GM21737 (cell line): ENCODE measurements at regions not wholly inside any gene's neighbourhood (a gene's known extent, or its start where the extent isn't known, plus 50 kb on each side); places are given as distances from the start of the nearest gene placed in this dataset.
"Not testable (repeated sequence)": the region's sequence is repeated elsewhere in the genome, so short reads cannot be mapped to it uniquely, and the experiment has no call there.

ENCODE experiments used
- ATAC-seq: cut with Tn5 transposase; IDR thresholded peaks from one replicate; pipeline ENCODE4 v1.9.1; 2021; ENCODE audit warnings: mild to moderate bottlenecking, moderate library complexity; ENCODE audit not compliant: unreplicated experiment

DNA sequence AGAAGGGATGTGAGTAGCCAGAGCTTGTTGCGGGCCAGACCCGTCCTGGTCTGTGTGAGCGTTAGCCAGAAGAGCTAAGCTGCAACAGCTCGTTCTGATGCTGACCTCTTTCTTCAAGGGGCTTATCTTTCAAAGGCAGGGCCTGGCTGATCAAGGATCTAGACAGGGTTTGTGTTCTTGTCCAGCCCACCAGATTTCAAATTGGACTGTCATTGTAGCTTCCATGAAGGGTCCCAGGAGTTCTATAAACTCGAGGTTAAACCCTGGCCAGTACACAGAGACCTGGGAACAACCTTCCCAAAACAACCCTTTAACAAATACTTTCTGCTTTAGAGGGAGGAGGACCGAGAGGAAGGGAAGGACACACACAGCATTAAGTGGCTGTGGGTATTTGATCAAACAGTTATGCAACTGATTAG, 153.0 kb upstream of the TUT7 start:
- ATAC-seq: no peak

DNA sequence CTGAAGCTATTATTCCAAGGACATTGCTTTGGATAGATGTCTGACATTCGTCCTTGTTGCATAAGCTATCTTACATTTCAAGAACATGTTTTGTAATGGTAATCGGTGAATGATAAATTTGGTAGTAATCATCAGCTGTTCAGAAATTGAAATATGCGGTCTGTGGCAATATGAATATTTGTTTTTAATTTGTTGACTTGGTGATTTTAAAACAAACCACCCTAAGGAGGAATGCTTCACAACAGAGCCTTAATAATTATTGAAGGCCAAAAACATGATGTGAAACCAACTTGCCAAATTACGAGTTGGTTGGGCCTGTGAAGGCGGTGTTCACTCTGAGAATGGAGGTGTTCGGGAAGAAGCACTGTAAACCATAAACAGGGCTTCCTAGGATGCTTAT, 149.7 kb upstream of the TUT7 start:
- no peak for ATAC-seq

DNA sequence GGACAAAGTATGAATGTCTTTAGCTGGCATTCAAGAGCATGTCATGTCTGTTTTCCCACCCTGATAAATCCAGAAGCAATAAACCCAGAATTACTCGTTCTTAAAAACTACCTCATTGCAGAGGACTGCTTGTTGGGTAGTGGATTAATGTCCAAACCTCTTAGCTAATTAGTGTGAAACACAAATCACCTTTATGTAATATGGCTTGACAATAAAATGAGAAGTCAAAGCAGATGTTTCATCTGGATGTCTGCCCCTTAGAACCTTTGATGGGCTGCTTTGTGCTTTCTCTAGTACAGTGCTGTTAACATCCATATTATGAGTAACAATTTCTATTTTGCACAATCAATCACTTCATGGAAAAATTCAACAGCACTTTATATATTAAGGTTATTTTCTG, 149.1 kb upstream of the TUT7 start:
- ATAC-seq: no peak

DNA sequence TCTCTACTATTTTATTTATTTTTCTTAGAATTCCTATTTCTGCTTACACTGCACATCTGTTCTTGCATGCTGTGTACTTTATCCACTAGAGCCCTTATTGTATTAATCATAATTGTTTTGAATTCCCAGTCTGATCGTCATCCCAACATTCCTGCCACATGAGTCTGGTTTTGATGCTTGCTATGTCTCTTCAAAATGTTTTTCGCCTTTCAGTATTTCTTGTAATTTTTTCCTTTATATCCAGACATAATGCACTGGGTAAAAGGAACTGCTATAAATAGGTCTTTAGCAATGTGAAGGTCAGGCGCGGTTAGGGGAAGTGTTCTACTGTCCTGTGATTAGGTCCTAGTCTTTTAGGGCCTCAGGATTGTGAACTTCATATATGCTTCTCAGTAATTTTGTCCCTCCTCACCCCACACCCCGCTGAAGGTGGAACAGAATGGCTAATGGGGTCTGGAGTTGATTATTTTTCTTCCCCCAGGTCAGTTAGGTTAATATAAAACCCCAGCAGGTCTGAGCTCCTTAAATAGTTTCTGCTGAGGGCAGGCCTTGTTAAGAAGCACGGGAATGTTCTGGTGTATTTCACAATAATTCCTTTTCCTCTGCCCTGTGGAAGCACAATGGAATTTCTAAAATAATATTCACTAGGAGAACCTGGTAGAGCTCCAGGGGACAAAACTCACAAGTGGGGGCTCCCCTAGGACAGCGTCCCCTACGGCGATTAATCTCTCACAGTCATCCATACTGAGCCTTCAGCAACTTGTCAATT, 146.6 kb upstream of the TUT7 start:
- ATAC-seq: no peak

DNA sequence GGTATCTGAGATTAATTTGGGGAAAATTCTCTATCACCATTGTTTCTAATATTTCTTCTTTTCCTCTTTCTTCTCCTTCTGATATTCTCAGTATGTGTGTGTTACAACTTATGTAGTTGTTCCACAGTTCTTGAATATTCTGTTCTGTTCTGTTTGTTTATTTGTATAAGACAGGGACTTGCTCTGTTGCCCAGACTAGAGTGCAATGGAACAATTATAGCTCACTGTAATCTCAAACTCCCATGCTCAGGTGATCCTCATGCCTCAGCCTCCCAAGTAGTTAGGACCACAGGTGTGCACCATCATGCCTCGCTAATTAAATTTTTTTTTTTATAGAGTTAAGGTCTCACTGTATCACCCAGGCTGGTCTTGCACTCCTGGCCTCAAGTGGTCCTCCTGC, 145.8 kb upstream of the TUT7 start:
- no peak for ATAC-seq

DNA sequence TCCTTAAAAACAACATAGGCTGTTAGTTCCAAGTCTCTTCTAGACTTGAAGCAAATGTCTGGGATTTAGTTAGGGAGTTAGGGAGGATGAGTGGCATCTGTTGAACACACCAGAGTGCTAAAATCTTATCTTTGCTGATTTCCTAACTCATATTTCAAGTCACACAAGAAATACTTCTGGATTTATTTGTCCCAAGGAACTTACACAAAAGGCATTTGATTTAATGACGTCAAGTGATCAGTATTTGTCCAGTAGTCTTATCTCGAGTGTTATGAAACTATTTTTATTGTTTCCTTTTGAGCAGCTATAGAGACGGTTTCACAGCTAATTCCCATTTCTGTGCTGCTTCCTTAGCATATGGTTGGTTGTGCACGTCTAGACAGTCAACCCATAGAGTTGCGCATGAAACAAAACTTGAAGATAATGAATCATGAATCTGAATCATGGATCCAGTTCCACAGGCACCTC, 140.5 kb upstream of the TUT7 start:
- ATAC-seq: no peak

DNA sequence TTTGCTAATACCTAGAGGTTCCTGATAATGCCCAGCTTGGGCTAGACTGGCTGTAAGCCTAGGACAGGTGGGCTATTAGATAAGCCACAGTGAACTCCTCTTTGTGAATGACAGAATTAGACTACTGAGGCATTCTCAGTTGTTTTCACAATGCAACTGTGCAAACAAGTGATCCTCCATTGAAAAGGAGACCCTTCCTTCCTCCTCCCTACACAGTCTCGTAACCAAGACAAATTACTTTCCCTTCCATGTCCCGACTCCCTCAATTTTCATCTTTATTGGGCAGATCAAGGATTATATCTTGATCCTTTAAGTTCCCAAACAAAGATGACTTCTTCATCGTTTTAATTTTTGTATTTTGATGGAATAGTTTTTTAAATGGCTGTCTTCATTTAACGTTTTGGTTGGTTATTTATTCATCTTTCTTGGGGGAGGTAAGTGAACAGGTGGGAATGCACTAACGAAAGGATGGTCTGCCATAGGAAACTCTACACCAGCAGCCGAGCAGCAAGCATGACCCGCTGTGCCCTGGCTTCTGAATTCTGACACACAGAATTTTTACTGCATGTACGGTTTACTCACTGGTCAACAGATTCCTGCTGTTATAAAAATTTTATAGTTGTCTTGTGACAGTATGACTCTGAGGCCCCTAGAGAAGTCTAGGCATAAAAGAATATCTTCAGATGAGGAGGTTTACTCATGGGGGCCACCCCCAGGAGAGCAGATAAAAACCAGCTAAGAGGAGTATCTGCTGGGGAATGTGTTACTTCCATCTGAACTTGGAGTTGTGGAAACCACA, 137.5 kb upstream of the TUT7 start:
- no peak for ATAC-seq

DNA sequence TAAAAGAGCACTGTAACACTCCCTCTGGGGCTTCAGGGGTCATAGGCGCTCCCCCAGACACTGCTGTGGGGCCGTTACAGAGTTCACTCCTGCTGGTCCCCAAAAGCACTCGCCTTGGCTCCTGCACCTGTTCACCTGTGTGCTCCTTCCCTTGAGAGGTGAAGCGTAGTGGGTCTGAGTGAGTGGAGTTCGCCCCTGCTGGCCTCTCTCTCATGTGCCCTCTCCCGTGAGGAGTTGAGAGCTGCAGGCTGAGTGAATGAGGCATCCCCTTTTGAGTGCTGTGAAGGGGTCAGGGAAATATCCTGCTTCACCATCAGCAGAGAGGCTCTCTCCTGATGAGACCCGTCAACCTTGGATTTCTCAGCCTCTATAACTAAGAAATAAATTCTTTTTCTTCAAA, 134.6 kb upstream of the TUT7 start:
- no peak for ATAC-seq

DNA sequence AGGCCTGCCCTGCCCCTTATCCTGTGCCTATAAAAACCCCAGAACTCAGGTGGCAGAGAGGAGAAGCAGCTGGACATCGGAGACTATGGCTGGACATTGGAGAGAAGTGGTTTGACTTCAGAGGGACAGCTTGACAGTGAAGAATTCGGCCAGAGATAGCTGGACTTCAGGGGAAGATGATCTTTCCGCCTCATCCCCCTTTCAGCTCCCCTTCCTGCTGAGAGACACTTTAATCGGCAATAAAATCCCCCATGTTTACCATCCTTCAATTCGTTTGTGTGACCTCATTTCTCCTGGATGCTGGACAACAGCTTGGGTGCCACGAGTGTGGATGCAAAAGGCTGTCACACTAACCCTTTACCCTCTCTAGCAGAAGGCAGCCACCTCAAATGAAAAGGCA, 134.1 kb upstream of the TUT7 start:
- ATAC-seq: no peak

DNA sequence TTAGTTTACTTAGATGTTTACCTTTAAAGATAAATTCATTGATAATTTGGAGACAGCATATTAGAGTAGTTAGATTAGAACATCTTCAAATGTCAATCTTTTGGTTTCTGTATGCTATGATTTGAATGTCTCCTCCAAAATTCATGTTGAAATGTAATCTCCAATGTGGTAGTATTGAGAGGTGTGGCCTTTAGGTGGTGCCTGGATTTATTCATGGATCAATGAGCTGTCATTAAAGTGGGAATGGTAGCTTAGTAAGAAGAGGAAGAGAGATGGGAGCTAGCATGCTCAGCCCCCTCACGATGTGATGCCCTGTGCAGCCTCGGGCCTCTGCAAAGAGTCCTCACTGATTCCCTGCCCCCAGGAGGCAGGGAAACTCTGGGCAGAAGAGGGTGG, 133.6 kb upstream of the TUT7 start:
- ATAC-seq: no peak

DNA sequence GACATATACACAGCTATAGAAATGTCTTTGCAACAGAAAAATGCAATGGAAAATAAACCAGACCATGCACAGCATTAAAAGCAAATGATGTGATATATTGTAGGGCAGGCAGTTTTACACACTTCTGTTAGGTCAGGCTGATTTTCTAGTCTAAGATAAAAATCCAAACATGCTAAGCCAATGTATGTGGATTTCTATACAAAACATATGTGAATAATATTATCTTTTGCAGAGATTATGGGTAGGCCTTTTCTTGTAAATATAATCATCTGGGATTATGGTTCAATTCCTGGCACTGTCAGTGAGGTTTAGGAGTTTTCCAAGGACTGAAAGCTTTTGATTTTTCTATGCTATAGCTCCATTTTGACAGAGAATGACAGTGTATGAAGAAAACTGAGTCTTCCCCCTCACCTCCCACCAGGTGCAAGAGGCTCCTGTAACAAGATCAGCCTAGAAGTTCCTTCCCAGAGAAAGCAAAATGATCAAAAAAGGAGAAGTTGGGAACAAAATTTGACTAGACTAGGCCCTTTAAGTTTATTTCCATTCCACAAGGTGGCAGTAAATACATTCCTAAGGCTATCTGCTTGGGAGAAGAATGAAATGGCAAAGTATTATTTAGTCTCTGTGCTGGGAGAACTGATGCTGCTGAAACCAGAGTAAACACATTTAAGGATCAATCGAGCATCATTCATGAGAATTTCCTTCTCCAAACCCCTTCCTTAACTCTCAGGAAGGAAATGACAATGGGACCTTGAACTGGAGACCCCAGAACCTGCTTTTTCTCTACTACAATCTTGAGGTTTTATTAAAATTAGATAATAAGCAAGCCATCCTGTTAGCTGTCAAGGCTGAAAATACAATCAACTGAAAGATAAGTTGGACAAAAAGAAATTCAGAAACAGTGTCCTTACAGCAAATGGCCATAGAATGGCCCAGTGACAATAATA, 133.0 kb upstream of the TUT7 start:
- ATAC-seq: no peak

DNA sequence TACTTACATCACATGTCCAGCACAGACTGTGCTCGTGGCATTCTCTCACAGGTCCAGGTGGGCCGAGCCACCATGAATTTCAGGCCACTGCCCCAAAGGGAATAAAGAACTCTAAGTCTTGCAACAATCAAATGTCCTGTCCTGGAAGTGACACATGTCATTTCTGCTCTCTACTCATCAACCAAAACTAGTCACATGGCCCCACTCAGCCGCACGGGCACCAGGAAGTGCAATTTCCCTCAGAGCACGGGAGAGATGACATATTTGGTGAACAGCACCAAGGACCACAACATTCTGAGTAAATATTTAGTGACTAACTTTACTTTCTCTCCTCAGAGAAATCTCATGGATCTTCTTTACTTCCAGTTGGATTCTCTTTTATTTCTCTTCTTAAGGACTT, 131.1 kb upstream of the TUT7 start:
- ATAC-seq: no peak

DNA sequence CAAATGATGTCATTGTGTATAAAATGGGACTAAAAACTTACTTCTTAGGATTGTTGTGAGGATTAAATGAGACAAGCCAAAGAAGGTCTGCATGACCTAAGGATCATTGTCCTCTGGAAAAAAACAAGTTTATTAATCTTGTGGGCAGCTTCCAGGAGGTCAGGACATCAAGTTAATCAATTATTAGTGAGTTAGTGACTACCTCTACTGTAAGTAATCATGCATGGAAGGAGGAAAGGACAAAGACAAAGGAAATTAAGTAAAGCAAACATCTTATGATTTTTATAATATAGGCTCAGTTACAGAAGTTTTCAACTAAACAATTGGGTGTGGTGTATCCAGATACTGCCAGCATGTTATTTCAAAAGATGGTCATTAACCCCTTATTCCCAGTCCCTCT, 129.3 kb upstream of the TUT7 start:
- ATAC-seq: no peak

DNA sequence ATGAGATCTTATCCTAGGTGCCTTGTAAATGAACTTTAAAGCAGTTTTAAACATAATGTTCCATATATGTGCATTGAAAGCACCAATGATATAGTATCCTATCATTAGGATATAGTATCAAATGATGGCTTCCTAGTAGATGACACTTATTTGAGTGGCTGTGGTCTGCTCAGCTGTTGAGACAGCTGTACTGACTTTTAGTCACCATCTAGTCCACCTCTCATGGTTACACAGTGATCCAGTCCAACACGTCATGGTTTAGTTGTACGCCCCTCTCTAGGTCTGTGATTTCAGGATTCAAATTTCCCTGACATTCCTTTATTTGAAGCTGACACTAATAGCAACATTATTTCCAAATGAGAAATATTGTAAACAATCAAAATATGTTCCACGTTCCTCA, 127.3 kb upstream of the TUT7 start:
- no peak for ATAC-seq

DNA sequence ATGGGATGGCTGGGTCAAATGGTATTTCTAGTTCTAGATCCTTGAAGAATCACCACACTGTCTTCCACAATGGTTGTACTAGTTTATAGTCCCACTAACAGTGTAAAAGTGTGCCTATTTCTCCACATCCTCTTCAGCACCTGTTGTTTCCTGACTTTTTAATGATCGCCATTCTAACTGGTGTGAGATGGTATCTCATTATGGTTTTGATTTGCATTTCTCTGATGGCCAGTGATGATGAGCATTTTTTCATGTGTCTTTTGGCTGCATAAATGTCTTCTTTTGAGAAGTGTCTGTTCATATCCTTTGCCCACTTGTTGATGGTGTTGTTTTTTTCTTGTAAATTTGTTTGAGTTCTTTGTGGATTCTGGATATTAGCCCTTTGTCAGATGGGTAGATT, 121.0 kb upstream of the TUT7 start:
- not testable (repeated sequence) for ATAC-seq

DNA sequence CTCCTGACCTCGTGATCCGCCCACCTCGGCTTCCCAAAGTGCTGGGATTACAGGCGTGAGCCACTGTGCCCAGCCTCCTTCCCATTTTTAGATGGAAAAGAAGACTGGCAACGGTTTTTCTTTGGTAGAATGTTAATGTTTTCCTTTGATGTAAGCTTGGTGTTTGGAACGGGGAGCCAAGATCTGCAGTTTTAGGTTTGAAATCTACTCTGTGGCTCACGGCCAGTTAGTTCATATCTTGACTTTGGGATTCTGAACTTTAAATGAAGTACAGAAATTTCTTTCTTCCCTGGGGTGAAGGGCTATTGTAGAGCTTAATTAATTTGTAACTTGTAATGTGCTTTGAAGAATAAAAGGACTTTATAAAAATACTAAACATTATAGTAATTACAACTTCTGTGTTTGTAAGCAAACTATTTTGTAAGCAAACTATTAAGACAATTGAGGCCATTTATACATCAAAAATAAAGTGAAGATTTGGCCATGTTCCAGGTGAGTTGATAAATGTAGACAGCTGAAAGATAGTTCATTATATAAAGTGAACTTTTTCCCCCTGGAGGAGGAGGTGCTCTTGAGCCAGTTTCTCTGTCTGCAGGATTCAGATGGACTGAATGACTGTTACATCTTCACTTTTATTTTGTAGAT, 117.1 kb upstream of the TUT7 start:
- no peak for ATAC-seq

DNA sequence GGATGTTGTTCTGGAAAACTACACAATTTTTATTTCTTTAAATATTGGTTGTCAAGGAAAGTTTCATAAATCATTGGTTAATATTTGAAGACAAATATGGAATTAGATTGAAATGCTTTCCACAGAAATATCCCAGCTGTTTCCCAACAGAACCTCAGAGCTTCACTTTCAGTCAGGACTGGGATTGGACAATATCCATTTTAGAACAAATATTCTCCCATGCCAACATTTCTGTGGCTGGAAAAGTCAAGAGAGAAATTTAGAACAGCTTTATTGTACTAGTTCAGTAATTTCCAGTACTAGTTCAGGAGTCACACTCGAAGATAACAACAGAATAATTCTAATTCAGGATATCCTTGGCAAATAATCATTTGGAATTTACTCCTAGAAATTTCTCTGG, 116.1 kb upstream of the TUT7 start:
- no peak for ATAC-seq

DNA sequence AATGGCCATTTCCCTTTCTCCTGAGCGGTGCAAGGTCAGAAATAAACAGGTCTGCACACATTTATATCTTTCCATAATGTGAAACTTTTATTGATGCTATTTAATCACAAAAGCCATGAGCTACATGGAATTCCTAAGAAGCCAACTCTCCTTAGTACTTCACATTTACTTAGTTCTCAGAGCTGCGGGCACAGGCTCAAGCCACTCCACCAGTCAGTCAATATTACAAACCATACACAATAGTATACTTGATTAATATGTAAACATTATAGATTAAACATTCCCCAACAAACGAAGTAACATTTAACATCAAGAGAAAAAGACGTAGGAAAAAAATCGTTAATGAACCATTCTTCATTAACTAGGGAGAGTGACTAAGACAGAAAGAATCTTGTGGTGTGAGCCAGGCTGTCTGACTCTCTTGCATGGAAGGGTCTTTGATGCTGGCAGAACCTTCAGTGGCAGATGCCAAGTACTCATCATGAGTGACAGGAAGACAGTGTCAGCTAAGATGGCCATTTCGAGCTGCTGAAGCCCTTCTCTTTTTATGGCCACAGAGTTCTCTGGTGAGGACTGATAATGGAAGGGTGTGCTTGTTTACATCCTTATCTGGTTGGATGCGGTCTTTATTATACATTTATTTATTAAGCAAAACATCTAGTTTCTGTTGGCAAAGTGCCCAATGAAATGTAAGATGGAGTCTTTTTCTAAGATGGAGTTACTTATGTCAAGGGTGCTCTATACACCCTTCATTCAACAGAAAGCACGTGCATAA, 115.5 kb upstream of the TUT7 start:
- ATAC-seq: no peak

DNA sequence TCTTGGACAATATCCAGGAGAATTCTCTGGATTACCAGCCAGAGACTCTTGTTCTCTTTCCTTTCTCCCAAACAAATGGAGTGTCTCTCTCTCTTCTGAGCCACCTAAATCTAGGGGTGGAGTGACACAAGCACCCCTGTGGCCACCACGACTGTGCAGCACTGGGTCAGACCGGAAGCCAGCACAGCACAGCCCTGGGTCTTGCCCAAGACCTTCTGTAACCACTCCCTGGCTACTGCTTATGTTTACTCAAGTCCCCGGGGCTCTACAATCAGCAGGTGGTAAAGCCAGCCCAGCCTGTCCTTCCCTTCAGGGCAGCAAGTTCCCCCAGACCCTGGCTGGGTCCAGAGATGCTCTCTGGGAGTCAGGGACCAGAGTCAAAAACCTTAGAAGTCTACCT, 110.0 kb upstream of the TUT7 start:
- no peak for ATAC-seq
